IMR-90 (cell line): ENCODE measurements at regions not wholly inside any gene's neighbourhood (a gene's known extent, or its start where the extent isn't known, plus 50 kb on each side); places are given as distances from the start of the nearest gene placed in this dataset.

ENCODE experiments used
- ATAC-seq: fragments of 200-7000 bp; cut with Tn5 transposase; 2 replicates; pipeline ENCODE4 v1.9.1; 2020; ENCODE audit warnings: low read depth, mild to moderate bottlenecking, moderate library complexity
- BruUV-seq: library from RNA; stranded (reverse); fragments of 400-500 nt; replicated peaks from 2 replicates; lab custom pipeline; 2021; lab: Mats Ljungman, UMichigan
- CTCF ChIA-PET: fragments of 300-600 bp; formaldehyde crosslinking; extraction: SDS; loops from one replicate; lab custom pipeline; 2021; ENCODE audit warnings: antibody characterized with exemption; lab: Yijun Ruan, JAX
- POLR2A ChIA-PET: fragments of 300-600 bp; sonication (Branson Sonifier 250); formaldehyde crosslinking; loops from one replicate; lab custom pipeline; 2022; ENCODE audit warnings: antibody characterized with exemption; ENCODE audit not compliant: unreplicated experiment; lab: Charles Lee
- DNase-seq: peaks from one replicate; pipeline ENCODE4 v3.0.0; 2013
- H2AFZ ChIP-seq: replicated peaks from 2 replicates; pipeline ENCODE3; 2013; ENCODE audit warnings: low read length, mild to moderate bottlenecking; ENCODE audit not compliant: poor library complexity
- H2AK5ac ChIP-seq: 2 replicates; pipeline ENCODE4 v1.6.1; 2013; ENCODE audit warnings: low read depth, low read length, inconsistent platforms
- H2AK9ac ChIP-seq: replicated peaks from 2 replicates; pipeline ENCODE3; 2013; ENCODE audit warnings: mild to moderate bottlenecking, low read depth, low read length, moderate library complexity; ENCODE audit not compliant: poor library complexity
- H2BK120ac ChIP-seq: 2 replicates; pipeline ENCODE4 v1.6.1; 2013; ENCODE audit warnings: low read depth, low read length, inconsistent platforms
- H2BK15ac ChIP-seq: 3 replicates; pipeline ENCODE4 v1.6.1; 2013; ENCODE audit warnings: low read depth, low read length, inconsistent platforms
- H2BK20ac ChIP-seq: 2 replicates; pipeline ENCODE4 v1.6.1; 2013; ENCODE audit warnings: low read depth, mild to moderate bottlenecking, inconsistent platforms, low read length, moderate library complexity
- H2BK5ac ChIP-seq: 2 replicates; pipeline ENCODE4 v1.6.1; 2013; ENCODE audit warnings: mild to moderate bottlenecking, low read depth, low read length, inconsistent platforms; ENCODE audit not compliant: poor library complexity, severe bottlenecking
- H3K14ac ChIP-seq: replicated peaks from 2 replicates; pipeline ENCODE4 v1.6.1; 2013; ENCODE audit warnings: low read depth, low read length, inconsistent platforms
- H3K18ac ChIP-seq: 2 replicates; pipeline ENCODE4 v1.6.1; 2013; ENCODE audit warnings: low read depth, low read length, control low read depth
- H3K23ac ChIP-seq: 2 replicates; pipeline ENCODE4 v1.6.1; 2013; ENCODE audit warnings: low read depth, low read length, inconsistent platforms
- H3K27ac ChIP-seq: 2 replicates; pipeline ENCODE4 v1.5.1; 2013; ENCODE audit warnings: mild to moderate bottlenecking, control low read depth, low read length; ENCODE audit not compliant: insufficient read depth
- H3K27me3 ChIP-seq: 2 replicates; pipeline ENCODE4 v1.6.1; 2013; ENCODE audit warnings: low read length; ENCODE audit not compliant: control insufficient read depth, insufficient read depth
- H3K36me3 ChIP-seq: 2 replicates; pipeline ENCODE4 v1.6.1; 2013; ENCODE audit warnings: low read length, mixed read lengths; ENCODE audit not compliant: control insufficient read depth, insufficient read depth
- H3K4ac ChIP-seq: 2 replicates; pipeline ENCODE4 v1.6.1; 2013; ENCODE audit warnings: low read depth, low read length, inconsistent platforms
- H3K4me1 ChIP-seq: 2 replicates; pipeline ENCODE4 v1.6.1; 2013; ENCODE audit warnings: low read length, mixed read lengths; ENCODE audit not compliant: control insufficient read depth, insufficient read depth
- H3K4me2 ChIP-seq: 2 replicates; pipeline ENCODE4 v1.6.1; 2013; ENCODE audit warnings: low read depth, mild to moderate bottlenecking, control low read depth, low read length, moderate library complexity
- H3K4me3 ChIP-seq: 2 replicates; pipeline ENCODE4 v1.5.1; 2013; ENCODE audit warnings: low read depth, mild to moderate bottlenecking, control low read depth, low read length, moderate library complexity; ENCODE audit not compliant: insufficient read depth
- H3K56ac ChIP-seq: 2 replicates; pipeline ENCODE4 v1.6.1; 2013; ENCODE audit warnings: low read length, inconsistent platforms; ENCODE audit not compliant: insufficient read depth; ENCODE audit errors: extremely low read depth
- H3K79me1 ChIP-seq, 2 experiments: 2 replicates each; pipeline ENCODE4 v1.6.1; 2013; ENCODE audit warnings: low read length in 2 of 2, inconsistent platforms in 1 of 2, low read depth in 1 of 2
- H3K9ac ChIP-seq: 2 replicates; pipeline ENCODE4 v1.6.1; 2013; ENCODE audit warnings: low read depth, low read length, control low read depth
- H3K9me1 ChIP-seq: 2 replicates; pipeline ENCODE4 v1.6.1; 2013; ENCODE audit warnings: low read length, inconsistent platforms; ENCODE audit not compliant: insufficient read depth
- H3K9me3 ChIP-seq: 2 replicates; pipeline ENCODE4 v1.6.1; 2013; ENCODE audit warnings: low read length; ENCODE audit not compliant: control insufficient read depth, insufficient read depth
- H4K20me1 ChIP-seq: 2 replicates; pipeline ENCODE4 v1.6.1; 2013; ENCODE audit warnings: low read length, inconsistent platforms; ENCODE audit not compliant: insufficient read depth
- H4K5ac ChIP-seq: 2 replicates; pipeline ENCODE4 v1.6.1; 2013; ENCODE audit warnings: mild to moderate bottlenecking, low read depth, low read length, control low read depth
- H4K8ac ChIP-seq, 2 experiments: 2 replicates each; pipeline ENCODE4 v1.6.1; 2013; ENCODE audit warnings: low read depth in 2 of 2, low read length in 2 of 2, control low read depth in 1 of 2, inconsistent platforms in 1 of 2
- H4K91ac ChIP-seq: 2 replicates; pipeline ENCODE4 v1.6.1; 2013; ENCODE audit warnings: low read depth, low read length, inconsistent platforms; ENCODE audit not compliant: insufficient read depth
- BHLHE40 ChIP-seq: fragments of 150-350 bp; IDR thresholded peaks from 2 replicates; pipeline ENCODE4 v1.6.1; 2016; ENCODE audit warnings: mild to moderate bottlenecking, low read depth, low read length
- CEBPB ChIP-seq: IDR thresholded peaks from 2 replicates; pipeline ENCODE4 v1.6.1; 2012; ENCODE audit warnings: low read depth, low read length, improper control_type of control experiment
- CHD1 ChIP-seq: IDR thresholded peaks from 2 replicates; pipeline ENCODE4 v1.6.1; 2012; ENCODE audit warnings: low read depth, low read length, improper control_type of control experiment
- FOS ChIP-seq: fragments of 150-350 bp; IDR thresholded peaks from 2 replicates; pipeline ENCODE4 v1.6.1; 2016; ENCODE audit warnings: low read depth, low read length
- MAFK ChIP-seq: IDR thresholded peaks from 2 replicates; pipeline ENCODE4 v1.6.1; 2012; ENCODE audit warnings: low read depth, low read length, improper control_type of control experiment
- MAZ ChIP-seq: IDR thresholded peaks from 2 replicates; pipeline ENCODE4 v1.6.1; 2012; ENCODE audit warnings: low read depth, mild to moderate bottlenecking, low read length, improper control_type of control experiment, moderate library complexity, borderline replicate concordance
- MXI1 ChIP-seq: IDR thresholded peaks from 2 replicates; pipeline ENCODE4 v1.6.1; 2012; ENCODE audit warnings: low read depth, mild to moderate bottlenecking, low read length, moderate library complexity, borderline replicate concordance
- NFE2L2 ChIP-seq: fragments of 150-350 bp; IDR thresholded peaks from 2 replicates; pipeline ENCODE4 v1.6.1; 2016; ENCODE audit warnings: low read depth, mild to moderate bottlenecking, low read length
- POLR2A ChIP-seq: IDR thresholded peaks from 2 replicates; pipeline ENCODE4 v1.6.1; 2012; ENCODE audit warnings: mild to moderate bottlenecking, low read depth, low read length
- RAD21 ChIP-seq: IDR thresholded peaks from 2 replicates; pipeline ENCODE4 v1.6.1; 2012; ENCODE audit warnings: low read length, improper control_type of control experiment
- RCOR1 ChIP-seq: IDR thresholded peaks from 2 replicates; pipeline ENCODE4 v1.6.1; 2012; ENCODE audit warnings: mild to moderate bottlenecking, low read length, improper control_type of control experiment; ENCODE audit not compliant: insufficient replicate concordance
- RFX5 ChIP-seq: IDR thresholded peaks from 2 replicates; pipeline ENCODE4 v1.8.0; 2012; ENCODE audit warnings: low read depth, mild to moderate bottlenecking, low read length, moderate library complexity
- SMC3 ChIP-seq: fragments of 150-350 bp; IDR thresholded peaks from 2 replicates; pipeline ENCODE4 v1.6.1; 2016; ENCODE audit warnings: low read depth, mild to moderate bottlenecking, antibody characterized with exemption, low read length, moderate library complexity
- WGBS, 2 experiments: methylation state at CpG; one replicate each; pipeline versions ENCODE4 v1.1.5 to v1.1.7; 2013; ENCODE audit warnings: missing lambda C conversion rate in 2 of 2; ENCODE audit not compliant: insufficient read length in 1 of 2; ENCODE audit errors: extremely low coverage in 2 of 2; 5-methylcytosine and 5-hydroxymethylcytosine counted together
- dilution Hi-C: fragments of 300-500 bp; cut with HindIII; formaldehyde crosslinking; loops from one replicate; pipeline ENCODE4 v1.14.3; 2018; ENCODE audit warnings: low sequenced_read_pairs; ENCODE audit not compliant: unreplicated experiment
- in situ Hi-C: fragments of 300-500 bp; cut with MboI; formaldehyde crosslinking; loops from 3 replicates; pipeline ENCODE4 v1.14.3; 2019; ENCODE audit warnings: low sequenced_read_pairs, inconsistent platforms, mixed read lengths
- intact Hi-C: fragments of 100-400 bp; cut with micrococcal nuclease; formaldehyde crosslinking; loops from 2 replicates; pipeline ENCODE4 v1.10.0; 2022
- TF ChIP-seq, protein P1 (sequence below): fragments of 150-350 bp; IDR thresholded peaks from 2 replicates; pipeline ENCODE4 v1.6.1; 2016; ENCODE audit warnings: low read depth, mild to moderate bottlenecking, low read length, moderate library complexity, borderline replicate concordance
- TF ChIP-seq, protein P2 (sequence below): conservative IDR thresholded peaks from 2 replicates; pipeline ENCODE4 v1.5.1; 2012; ENCODE audit warnings: mild to moderate bottlenecking, low read depth, low read length, improper control_type of control experiment
- TF ChIP-seq, protein P3 (sequence below): fragments of 150-350 bp; IDR thresholded peaks from 2 replicates; pipeline ENCODE4 v1.6.1; 2017; ENCODE audit warnings: mild to moderate bottlenecking, antibody characterized with exemption, low read length, low read depth

DNA sequence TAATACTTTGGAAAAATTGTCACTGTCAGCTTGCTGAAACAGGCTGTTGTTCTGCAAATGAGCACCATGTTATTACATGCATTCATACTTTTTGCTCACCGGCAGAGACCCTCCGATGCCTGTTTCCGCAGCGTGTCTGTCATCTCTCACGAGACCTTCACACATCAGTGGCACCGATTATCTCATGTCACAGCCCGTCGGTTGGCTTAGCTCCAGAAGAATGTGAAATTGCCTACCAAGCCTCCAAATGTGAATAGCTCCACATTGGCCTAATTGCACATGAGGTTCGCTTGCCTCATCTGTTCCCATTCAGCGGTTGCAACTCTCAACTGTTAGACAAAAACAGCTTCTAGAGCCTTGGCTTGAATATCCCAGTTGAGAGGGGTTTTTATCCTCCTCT, 233.0 kb downstream of the ACTR3 start:
- H4K5ac ChIP-seq, result no peak overlapping the region
- H3K27ac ChIP-seq, result no peak overlapping the region
- H3K4ac ChIP-seq, result no peak overlapping the region
- no peak overlapping the region for H2BK20ac ChIP-seq
- TF ChIP-seq MAZ (no peak), SMC3 (no peak), CHD1 (no peak), RCOR1 (no peak), MAFK (no peak), RFX5 (no peak), POLR2A (no peak), MXI1 (no peak), CEBPB (no peak), FOS (no peak), NFE2L2 (no peak), BHLHE40 (no peak), RAD21 (no peak)
- TF ChIP-seq, protein P1, sequence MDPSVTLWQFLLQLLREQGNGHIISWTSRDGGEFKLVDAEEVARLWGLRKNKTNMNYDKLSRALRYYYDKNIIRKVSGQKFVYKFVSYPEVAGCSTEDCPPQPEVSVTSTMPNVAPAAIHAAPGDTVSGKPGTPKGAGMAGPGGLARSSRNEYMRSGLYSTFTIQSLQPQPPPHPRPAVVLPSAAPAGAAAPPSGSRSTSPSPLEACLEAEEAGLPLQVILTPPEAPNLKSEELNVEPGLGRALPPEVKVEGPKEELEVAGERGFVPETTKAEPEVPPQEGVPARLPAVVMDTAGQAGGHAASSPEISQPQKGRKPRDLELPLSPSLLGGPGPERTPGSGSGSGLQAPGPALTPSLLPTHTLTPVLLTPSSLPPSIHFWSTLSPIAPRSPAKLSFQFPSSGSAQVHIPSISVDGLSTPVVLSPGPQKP, result no peak
- TF ChIP-seq, protein P2, sequence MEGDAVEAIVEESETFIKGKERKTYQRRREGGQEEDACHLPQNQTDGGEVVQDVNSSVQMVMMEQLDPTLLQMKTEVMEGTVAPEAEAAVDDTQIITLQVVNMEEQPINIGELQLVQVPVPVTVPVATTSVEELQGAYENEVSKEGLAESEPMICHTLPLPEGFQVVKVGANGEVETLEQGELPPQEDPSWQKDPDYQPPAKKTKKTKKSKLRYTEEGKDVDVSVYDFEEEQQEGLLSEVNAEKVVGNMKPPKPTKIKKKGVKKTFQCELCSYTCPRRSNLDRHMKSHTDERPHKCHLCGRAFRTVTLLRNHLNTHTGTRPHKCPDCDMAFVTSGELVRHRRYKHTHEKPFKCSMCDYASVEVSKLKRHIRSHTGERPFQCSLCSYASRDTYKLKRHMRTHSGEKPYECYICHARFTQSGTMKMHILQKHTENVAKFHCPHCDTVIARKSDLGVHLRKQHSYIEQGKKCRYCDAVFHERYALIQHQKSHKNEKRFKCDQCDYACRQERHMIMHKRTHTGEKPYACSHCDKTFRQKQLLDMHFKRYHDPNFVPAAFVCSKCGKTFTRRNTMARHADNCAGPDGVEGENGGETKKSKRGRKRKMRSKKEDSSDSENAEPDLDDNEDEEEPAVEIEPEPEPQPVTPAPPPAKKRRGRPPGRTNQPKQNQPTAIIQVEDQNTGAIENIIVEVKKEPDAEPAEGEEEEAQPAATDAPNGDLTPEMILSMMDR, result no peak
- TF ChIP-seq, protein P3, sequence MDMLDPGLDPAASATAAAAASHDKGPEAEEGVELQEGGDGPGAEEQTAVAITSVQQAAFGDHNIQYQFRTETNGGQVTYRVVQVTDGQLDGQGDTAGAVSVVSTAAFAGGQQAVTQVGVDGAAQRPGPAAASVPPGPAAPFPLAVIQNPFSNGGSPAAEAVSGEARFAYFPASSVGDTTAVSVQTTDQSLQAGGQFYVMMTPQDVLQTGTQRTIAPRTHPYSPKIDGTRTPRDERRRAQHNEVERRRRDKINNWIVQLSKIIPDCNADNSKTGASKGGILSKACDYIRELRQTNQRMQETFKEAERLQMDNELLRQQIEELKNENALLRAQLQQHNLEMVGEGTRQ, result no peak
- H2AK5ac ChIP-seq, result no peak overlapping the region
- no peak overlapping the region for H2AK9ac ChIP-seq
- H3K56ac ChIP-seq, result no peak overlapping the region
- no peak overlapping the region for H3K4me2 ChIP-seq
- H2AFZ ChIP-seq, result no peak overlapping the region
- intact Hi-C loops, result no loop called here
- no peaks in the 10 kb centered on the region for H3K27me3 ChIP-seq
- no peak overlapping the region for H3K14ac ChIP-seq
- dilution Hi-C loops, result no loop called here
- H3K9me1 ChIP-seq, result no peaks in the 10 kb centered on the region
- no peaks in the 10 kb centered on the region for H3K79me1 ChIP-seq
- ATAC-seq (no peak), DNase-seq (no peak)
- no peak overlapping the region for H3K4me3 ChIP-seq
- no peak overlapping the region for H4K91ac ChIP-seq
- no peaks in the 10 kb centered on the region for H3K36me3 ChIP-seq
- no peak overlapping the region for H2BK15ac ChIP-seq
- no peaks in the 10 kb centered on the region for H3K4me1 ChIP-seq
- no peak overlapping the region for H2BK120ac ChIP-seq
- no peak overlapping the region for H3K18ac ChIP-seq
- 8% methylated on average over 4 of the region's 10 CpGs; no CpG with 5 or more reads in 1 of the 2 experiments for WGBS, 2 experiments
- H3K9me3 ChIP-seq, result no peaks in the 10 kb centered on the region
- H4K20me1 ChIP-seq, result no peaks in the 10 kb centered on the region
- H3K23ac ChIP-seq, result no peak overlapping the region; the same call in 1 of the 2 replicates
- H3K9ac ChIP-seq, result no peak overlapping the region
- in situ Hi-C loops, result no loop called here
- ChIA-PET POLR2A (no interaction called here), CTCF (no interaction called here)
- H4K8ac ChIP-seq, result no peak overlapping the region
- no peak overlapping the region for H2BK5ac ChIP-seq
- no TSS peak for BruUV-seq
